GM21529 (cell line): ENCODE measurements at regions not wholly inside any gene's neighbourhood (a gene's known extent, or its start where the extent isn't known, plus 50 kb on each side); places are given as distances from the start of the nearest gene placed in this dataset.

ENCODE experiments used
- ATAC-seq: cut with Tn5 transposase; IDR thresholded peaks from one replicate; pipeline ENCODE4 v1.9.1; 2021; ENCODE audit not compliant: unreplicated experiment

GRCh38 chr14:101417434-101417833 is 143.9 kb upstream of the DIO3 start:
- ATAC-seq = no peak

GRCh38 chr14:101418601-101419000 is 142.7 kb upstream of the DIO3 start:
- no peak for ATAC-seq

GRCh38 chr14:101426466-101426865 is 134.8 kb upstream of the DIO3 start:
- no peak for ATAC-seq

- no peak for ATAC-seq
Observed at GRCh38 chr14:101428409-101428808, 132.9 kb upstream of the DIO3 start.

GRCh38 chr14:101435546-101435945 is 125.7 kb upstream of the DIO3 start:
- ATAC-seq = no peak

- ATAC-seq = no peak
Observed at GRCh38 chr14:101439023-101439422, 122.3 kb upstream of the DIO3 start.

GRCh38 chr14:101440496-101440895 is 120.8 kb upstream of the DIO3 start:
- no peak for ATAC-seq

GRCh38 chr14:101441710-101442109 is 119.6 kb upstream of the DIO3 start:
- no peak for ATAC-seq

- no peak for ATAC-seq
Observed at GRCh38 chr14:101442451-101442850, 118.8 kb upstream of the DIO3 start.

GRCh38 chr14:101444116-101444515 is 117.2 kb upstream of the DIO3 start:
- ATAC-seq = no peak

GRCh38 chr14:101445278-101445677 is 116.0 kb upstream of the DIO3 start:
- ATAC-seq = no peak

GRCh38 chr14:101446387-101446969 is 114.8 kb upstream of the DIO3 start:
- no peak for ATAC-seq

GRCh38 chr14:101449114-101449513 is 112.2 kb upstream of the DIO3 start:
- ATAC-seq = no peak

- ATAC-seq = no peak
Observed at GRCh38 chr14:101451166-101451565, 110.1 kb upstream of the DIO3 start.

GRCh38 chr14:101453225-101453624 is 108.1 kb upstream of the DIO3 start:
- no peak for ATAC-seq

- no peak for ATAC-seq
Observed at GRCh38 chr14:101454229-101454628, 107.1 kb upstream of the DIO3 start.

GRCh38 chr14:101456246-101457175 is 104.8 kb upstream of the DIO3 start:
- ATAC-seq = no peak

- no peak for ATAC-seq
Observed at GRCh38 chr14:101457301-101457935, 103.9 kb upstream of the DIO3 start.

GRCh38 chr14:101457936-101458740 is 103.2 kb upstream of the DIO3 start:
- ATAC-seq = no peak

GRCh38 chr14:101458741-101459550 is 102.3 kb upstream of the DIO3 start:
- ATAC-seq = no peak
